Neural progenitor cell (in vitro differentiated cells): ENCODE measurements at regions not wholly inside any gene's neighbourhood (a gene's known extent, or its start where the extent isn't known, plus 50 kb on each side); places are given as distances from the start of the nearest gene placed in this dataset.
"Not testable (repeated sequence)": the region's sequence is repeated elsewhere in the genome, so short reads cannot be mapped to it uniquely, and the experiment has no call there.

Experiments
- EZH2 ChIP-seq: fragments of 200-600 bp; sonication (generic); IDR thresholded peaks from 2 replicates; pipeline ENCODE4 v1.6.1; 2017; ENCODE audit warnings: antibody characterized with exemption, mild to moderate bottlenecking, moderate library complexity
- TF ChIP-seq, protein P1 (sequence below): fragments of 200-600 bp; sonication (generic); IDR thresholded peaks from 2 replicates; pipeline ENCODE4 v1.5.1; 2017; ENCODE audit warnings: antibody characterized with exemption, mild to moderate bottlenecking

DNA sequence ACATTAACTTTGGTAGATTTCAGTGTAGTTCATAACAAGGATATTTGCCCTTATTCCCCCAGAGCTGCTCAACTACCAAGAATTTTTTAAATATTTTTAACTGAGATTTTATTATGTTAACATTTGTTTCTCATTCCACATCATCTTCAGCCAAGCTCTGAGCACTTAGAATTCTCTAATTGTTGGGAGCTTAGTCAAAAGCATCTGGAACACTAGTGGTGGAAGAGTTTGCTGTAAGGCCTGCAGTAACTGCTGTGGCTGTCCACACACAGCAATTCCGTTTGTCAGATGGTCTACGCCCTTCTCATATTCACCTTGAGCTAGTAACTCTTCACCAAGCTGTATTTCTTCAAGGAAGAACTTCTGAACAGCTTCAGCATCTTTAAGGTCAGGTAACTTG is 75.0 kb upstream of the KCTD7 start:
- TF ChIP-seq, protein P1, sequence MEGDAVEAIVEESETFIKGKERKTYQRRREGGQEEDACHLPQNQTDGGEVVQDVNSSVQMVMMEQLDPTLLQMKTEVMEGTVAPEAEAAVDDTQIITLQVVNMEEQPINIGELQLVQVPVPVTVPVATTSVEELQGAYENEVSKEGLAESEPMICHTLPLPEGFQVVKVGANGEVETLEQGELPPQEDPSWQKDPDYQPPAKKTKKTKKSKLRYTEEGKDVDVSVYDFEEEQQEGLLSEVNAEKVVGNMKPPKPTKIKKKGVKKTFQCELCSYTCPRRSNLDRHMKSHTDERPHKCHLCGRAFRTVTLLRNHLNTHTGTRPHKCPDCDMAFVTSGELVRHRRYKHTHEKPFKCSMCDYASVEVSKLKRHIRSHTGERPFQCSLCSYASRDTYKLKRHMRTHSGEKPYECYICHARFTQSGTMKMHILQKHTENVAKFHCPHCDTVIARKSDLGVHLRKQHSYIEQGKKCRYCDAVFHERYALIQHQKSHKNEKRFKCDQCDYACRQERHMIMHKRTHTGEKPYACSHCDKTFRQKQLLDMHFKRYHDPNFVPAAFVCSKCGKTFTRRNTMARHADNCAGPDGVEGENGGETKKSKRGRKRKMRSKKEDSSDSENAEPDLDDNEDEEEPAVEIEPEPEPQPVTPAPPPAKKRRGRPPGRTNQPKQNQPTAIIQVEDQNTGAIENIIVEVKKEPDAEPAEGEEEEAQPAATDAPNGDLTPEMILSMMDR: not testable (repeated sequence)
- TF ChIP-seq EZH2: not testable (repeated sequence)
